ENCODE measurements at regions not wholly inside any gene's neighbourhood (a gene's known extent, or its start where the extent isn't known, plus 50 kb on each side); places are given as distances from the start of the nearest gene placed in this dataset.

- H3K9me3 ChIP-seq = no peaks in the 10 kb centered on the region
- no peak for DNase-seq
- TF ChIP-seq CTCF (IDR thresholded peaks at IDR 0.05) (no peak), POLR2A (IDR thresholded peaks at IDR 0.05) (no peak)
- no peaks in the 10 kb centered on the region for H3K4me1 ChIP-seq
- H3K4me3 ChIP-seq = no peak overlapping the region
- H3K27ac ChIP-seq = no peak overlapping the region
- H3K27me3 ChIP-seq = no peaks in the 10 kb centered on the region
- no peaks in the 10 kb centered on the region for H3K36me3 ChIP-seq
These were observed 94.7 kb upstream of the EFEMP1 start for GRCh38 chr2:56018267-56018666.

GRCh38 chr2:56021136-56021474 is 97.5 kb upstream of the EFEMP1 start:
- Histone ChIP-seq H3K4me3 (no peak overlapping the region), H3K4me1 (no peaks in the 10 kb centered on the region), H3K9me3 (no peaks in the 10 kb centered on the region), H3K27me3 (no peaks in the 10 kb centered on the region), H3K27ac (no peak overlapping the region), H3K36me3 (no peaks in the 10 kb centered on the region)
- no peak for TF ChIP-seq CTCF (IDR thresholded peaks at IDR 0.05)
- no peak for TF ChIP-seq POLR2A (IDR thresholded peaks at IDR 0.05)
- DNase-seq = no peak

GRCh38 chr2:56021579-56021978 is 98.0 kb upstream of the EFEMP1 start:
- H3K27me3 ChIP-seq = no peaks in the 10 kb centered on the region
- no peaks in the 10 kb centered on the region for H3K36me3 ChIP-seq
- H3K9me3 ChIP-seq = no peaks in the 10 kb centered on the region
- TF ChIP-seq CTCF (IDR thresholded peaks at IDR 0.05) (no peak), POLR2A (IDR thresholded peaks at IDR 0.05) (no peak)
- H3K27ac ChIP-seq = no peak overlapping the region
- H3K4me3 ChIP-seq = no peak overlapping the region
- H3K4me1 ChIP-seq = no peaks in the 10 kb centered on the region
- no peak for DNase-seq

- Histone ChIP-seq H3K9me3 (no peaks in the 10 kb centered on the region), H3K4me1 (no peaks in the 10 kb centered on the region), H3K4me3 (no peak overlapping the region), H3K36me3 (no peaks in the 10 kb centered on the region), H3K27ac (no peak overlapping the region), H3K27me3 (no peaks in the 10 kb centered on the region)
- DNase-seq = no peak
- no peak for TF ChIP-seq CTCF (IDR thresholded peaks at IDR 0.05)
- TF ChIP-seq POLR2A (IDR thresholded peaks at IDR 0.05) = no peak
These were observed 102.0 kb upstream of the EFEMP1 start for GRCh38 chr2:56025469-56026193.

GRCh38 chr2:56026828-56027227 is 103.2 kb upstream of the EFEMP1 start:
- Histone ChIP-seq H3K27ac (no peak overlapping the region), H3K27me3 (no peaks in the 10 kb centered on the region), H3K4me3 (no peak overlapping the region), H3K9me3 (no peaks in the 10 kb centered on the region), H3K4me1 (no peaks in the 10 kb centered on the region), H3K36me3 (no peaks in the 10 kb centered on the region)
- DNase-seq = no peak
- no peak for TF ChIP-seq CTCF (IDR thresholded peaks at IDR 0.05)
- TF ChIP-seq POLR2A (IDR thresholded peaks at IDR 0.05) = no peak

- no peaks in the 10 kb centered on the region for H3K27me3 ChIP-seq
These were observed 106.5 kb upstream of the EFEMP1 start for GRCh38 chr2:56030062-56030461.

More at GRCh38 chr2:56030062-56030461, 106.5 kb upstream of the EFEMP1 start:
- Histone ChIP-seq H3K36me3 (no peaks in the 10 kb centered on the region), H3K4me1 (no peaks in the 10 kb centered on the region), H3K4me3 (no peak overlapping the region), H3K9me3 (no peaks in the 10 kb centered on the region), H3K27ac (no peak overlapping the region)
- no peak for TF ChIP-seq CTCF (IDR thresholded peaks at IDR 0.05)
- no peak for TF ChIP-seq POLR2A (IDR thresholded peaks at IDR 0.05)
- DNase-seq = no peak

Data from Peyer's patch (tissue), 4 donors.